HepG2 (cell line): ENCODE measurements at regions not wholly inside any gene's neighbourhood (a gene's known extent, or its start where the extent isn't known, plus 50 kb on each side); places are given as distances from the start of the nearest gene placed in this dataset.

Experiments
- ATAC-seq: fragments of 200-7000 bp; cut with Tn5 transposase; 3 replicates; pipeline ENCODE4 v1.9.1; 2020; ENCODE audit warnings: mild to moderate bottlenecking, moderate library complexity
- BruUV-seq: library from RNA; stranded (reverse); fragments of 400-500 nt; replicated peaks from 2 replicates; lab custom pipeline; 2021; lab: Mats Ljungman, UMichigan
- CTCF ChIA-PET: fragments of 300-600 bp; formaldehyde crosslinking; extraction: SDS; loops from one replicate; lab custom pipeline; 2021; ENCODE audit warnings: low total read pairs, inconsistent platforms, low intra/inter-chr PET ratio; lab: Yijun Ruan, JAX
- POLR2A ChIA-PET: fragments of 350-600 bp; sonication (Branson Sonifier 250); formaldehyde crosslinking; loops from one replicate; lab custom pipeline; 2020; ENCODE audit warnings: antibody characterized with exemption, inconsistent platforms; lab: Yijun Ruan, JAX
- DNase-seq: peaks from one replicate; pipeline ENCODE4 v3.0.0-alpha.2; 2015; ENCODE audit warnings: low spot score
- FAIRE-seq: peaks from 3 replicates; lab custom pipeline; 2011; peaks lifted over from hg19 to GRCh38; lab: Jason Lieb, UNC
- H2AFZ ChIP-seq: one replicate; pipeline ENCODE4 v1.6.1; 2011; ENCODE audit warnings: low read length, inconsistent platforms
- H3K27ac ChIP-seq: fragments of 300-600 bp; 3 replicates; pipeline ENCODE4 v1.8.0; 2011; ENCODE audit warnings: mixed run types, mild to moderate bottlenecking, mixed read lengths, low read length, inconsistent platforms; ENCODE audit not compliant: insufficient read depth; ENCODE audit errors: extremely low read length
- H3K27me3 ChIP-seq, 2 experiments: fragments of 200-600 bp in 1 of 2; 2 replicates in 1 of 2; 3 replicates in 1 of 2; pipeline versions ENCODE4 v1.6.0 to v1.8.0; 2011; ENCODE audit warnings: low read length in 2 of 2, mild to moderate bottlenecking in 2 of 2, moderate library complexity in 2 of 2, inconsistent platforms in 1 of 2; ENCODE audit not compliant: insufficient read depth in 2 of 2, control insufficient read depth in 1 of 2
- H3K36me3 ChIP-seq, 2 experiments: fragments of 200-600 bp in 1 of 2; replicated peaks in 1 of 2; 2 replicates in 1 of 2; 3 replicates in 1 of 2; pipeline versions ENCODE4 v1.5.1 to v1.8.0; 2011; ENCODE audit warnings: low read length in 2 of 2, inconsistent platforms in 1 of 2; ENCODE audit not compliant: insufficient read depth in 2 of 2, control insufficient read depth in 1 of 2
- H3K4me1 ChIP-seq: 2 replicates; pipeline ENCODE4 v1.5.1; 2012; ENCODE audit warnings: low read length, inconsistent platforms; ENCODE audit not compliant: insufficient read depth
- H3K4me2 ChIP-seq: 2 replicates; pipeline ENCODE4 v1.6.0; 2011; ENCODE audit warnings: low read depth, low read length, inconsistent platforms
- H3K4me3 ChIP-seq, 3 experiments: fragments of 200-600 bp in 1 of 3; sonication (generic), shearing (Covaris generic) in 1 of 3; replicated peaks in 1 of 3; 2 replicates each; pipeline ENCODE4 v1.5.1; 2011 to 2016; ENCODE audit warnings: low read length in 3 of 3, inconsistent platforms in 2 of 3, low read depth in 2 of 3, mild to moderate bottlenecking in 2 of 3, control low read depth in 1 of 3, mixed read lengths in 1 of 3; ENCODE audit not compliant: insufficient read depth in 1 of 3
- H3K79me2 ChIP-seq: one replicate; pipeline ENCODE4 v1.6.1; 2011; ENCODE audit warnings: low read length, inconsistent platforms; ENCODE audit not compliant: insufficient read depth
- H3K9ac ChIP-seq: 2 replicates; pipeline ENCODE4 v1.6.0; 2011; ENCODE audit warnings: mild to moderate bottlenecking, low read depth, low read length, inconsistent platforms; ENCODE audit not compliant: insufficient read depth
- H3K9me3 ChIP-seq: 2 replicates; pipeline ENCODE4 v1.5.1; 2012; ENCODE audit warnings: mild to moderate bottlenecking, low read length
- H4K20me1 ChIP-seq: 2 replicates; pipeline ENCODE4 v1.6.0; 2011; ENCODE audit warnings: inconsistent platforms, mild to moderate bottlenecking, low read length, moderate library complexity; ENCODE audit not compliant: insufficient read depth
- ARID5B ChIP-seq: IDR thresholded peaks from 2 replicates; pipeline ENCODE4 v1.4.0; 2020; ENCODE audit warnings: mild to moderate bottlenecking, missing genetic modification reagents
- EP300 ChIP-seq, 3 experiments: sonication (generic) in 1 of 3; formaldehyde crosslinking in 1 of 3; IDR thresholded peaks; 2 replicates each; pipeline versions ENCODE4 v1.5.1 to v1.6.1; 2011 to 2020; ENCODE audit warnings: low read depth in 2 of 3, low read length in 2 of 3, borderline replicate concordance in 1 of 3, improper control_type of control experiment in 1 of 3, mild to moderate bottlenecking in 1 of 3, missing genetic modification reagents in 1 of 3, moderate library complexity in 1 of 3
- FOXA3 ChIP-seq: IDR thresholded peaks from 2 replicates; pipeline ENCODE4 v1.6.1; 2016; ENCODE audit warnings: missing genetic modification reagents, missing compliant biosample characterization
- KLF11 ChIP-seq: IDR thresholded peaks from 2 replicates; pipeline ENCODE4 v1.6.1; 2016; ENCODE audit warnings: missing compliant biosample characterization
- MTA1 ChIP-seq: sonication (generic); formaldehyde crosslinking; IDR thresholded peaks from 2 replicates; pipeline ENCODE4 v1.4.0; 2020; ENCODE audit warnings: missing genetic modification reagents, mild to moderate bottlenecking, borderline replicate concordance
- NFATC3 ChIP-seq: sonication (generic); formaldehyde crosslinking; IDR thresholded peaks from 2 replicates; pipeline ENCODE4 v1.5.1; 2020; ENCODE audit warnings: mild to moderate bottlenecking, missing genetic modification reagents
- NFIC ChIP-seq: IDR thresholded peaks from 2 replicates; pipeline ENCODE4 v1.6.1; 2012; ENCODE audit warnings: mild to moderate bottlenecking, low read length, inconsistent platforms
- PRPF4 ChIP-seq: fragments of 200-400 bp; formaldehyde crosslinking; IDR thresholded peaks from 2 replicates; pipeline ENCODE4 v1.6.1; 2016; ENCODE audit warnings: low read length, low read depth; ENCODE audit not compliant: poor library complexity, severe bottlenecking
- SOX6 ChIP-seq, 2 experiments: fragments of 450-650 bp in 1 of 2; sonication (generic) in 1 of 2; formaldehyde crosslinking in 1 of 2; IDR thresholded peaks; 2 replicates each; pipeline versions ENCODE4 v1.4.0 to v1.6.1; 2017 to 2020; ENCODE audit warnings: antibody characterized with exemption in 1 of 2, mild to moderate bottlenecking in 1 of 2, missing genetic modification reagents in 1 of 2
- ZBTB42 ChIP-seq: sonication (generic); formaldehyde crosslinking; IDR thresholded peaks from 2 replicates; pipeline ENCODE4 v1.5.0; 2020; ENCODE audit warnings: mild to moderate bottlenecking, missing genetic modification reagents
- ZNF883 ChIP-seq: sonication (generic); formaldehyde crosslinking; IDR thresholded peaks from 2 replicates; pipeline ENCODE4 v1.5.1; 2020; ENCODE audit warnings: mild to moderate bottlenecking, missing genetic modification reagents; ENCODE audit errors: not compliant biosample characterization
- WGBS: methylation state at CpG from one replicate; pipeline ENCODE4 v1.1.6; 2017; ENCODE audit warnings: low lambda C conversion rate; 5-methylcytosine and 5-hydroxymethylcytosine counted together
- in situ Hi-C: cut with HindIII; loops from 2 replicates; pipeline ENCODE4 v1.10.0; 2017; ENCODE audit warnings: low pct_unique_long_range_greater_than_20kb; ENCODE audit not compliant: extremely low pct_ligation_motif_present
- intact Hi-C: fragments of 100-400 bp; cut with micrococcal nuclease; formaldehyde crosslinking; loops from one replicate; pipeline ENCODE4 v1.10.0; 2022; ENCODE audit not compliant: unreplicated experiment
- TF ChIP-seq, protein P1 (sequence below): sonication (generic); formaldehyde crosslinking; IDR thresholded peaks from 2 replicates; pipeline ENCODE4 v1.4.0; 2020; ENCODE audit warnings: mild to moderate bottlenecking, missing genetic modification reagents
- TF ChIP-seq, protein P2 (sequence below): sonication (generic); formaldehyde crosslinking; IDR thresholded peaks from 2 replicates; pipeline ENCODE4 v1.8.1; 2022; ENCODE audit warnings: mild to moderate bottlenecking, missing genetic modification reagents
- TF ChIP-seq, protein P3 (sequence below): sonication (generic); formaldehyde crosslinking; IDR thresholded peaks from 2 replicates; pipeline ENCODE4 v1.4.0; 2020; ENCODE audit warnings: missing genetic modification reagents, borderline replicate concordance

GRCh38 chr6:113684382-113684901 lies 172.7 kb upstream of the MARCKS start (continued):
- TF ChIP-seq EP300 (IDR thresholded peaks at IDR 0.05; ENCODE audit: low read depth in 2 of 2, low read length in 2 of 2) (peak in 1 of 2 experiments; percentile 88; a peak in 2 of 4 replicates), EP300 (CRISPR knock-in tag; IDR thresholded peaks at IDR 0.05; ENCODE audit: borderline replicate concordance) (peak; percentile 15; the same call in 1 of the 2 replicates), ZBTB42 (no peak), NFATC3 (no peak), MTA1 (no peak)

DNA sequence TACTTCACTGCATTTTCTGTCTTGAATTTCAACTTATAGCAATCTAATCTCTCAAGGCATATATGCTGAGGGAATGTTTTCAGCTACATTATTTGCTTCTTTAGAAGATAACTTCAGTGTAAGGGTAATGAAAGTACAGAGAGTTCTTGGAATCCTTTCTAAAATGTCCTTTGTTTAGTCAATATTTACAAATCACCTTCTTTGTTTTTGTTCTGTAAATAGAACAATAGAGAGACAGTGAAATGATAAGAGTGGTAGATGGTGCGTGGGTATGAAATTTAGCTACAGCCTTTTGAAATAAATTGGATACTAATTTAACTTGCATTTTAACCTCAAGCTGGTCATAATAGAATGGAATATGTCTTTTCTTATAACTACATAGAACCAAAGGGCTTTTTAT lies 171.1 kb upstream of the MARCKS start:
- Histone ChIP-seq H3K4me3 (no peak overlapping the region), H4K20me1 (no peaks in the 10 kb centered on the region), H3K9me3 (no peaks in the 10 kb centered on the region), H3K9ac (no peak overlapping the region), H2AFZ (no peak overlapping the region), H3K27ac (no peak overlapping the region), H3K79me2 (no peaks in the 10 kb centered on the region), H3K4me1 (peaks cover 44% of the 10 kb centered on the region), H3K27me3 (no peaks in the 10 kb centered on the region), H3K4me2 (peak overlapping the region; percentile 8; the same call in 1 of the 2 replicates), H3K36me3 (no peaks in the 10 kb centered on the region)
- WGBS, result 24% methylated on average over 1 of the region's 1 CpG
- ATAC-seq (no peak), DNase-seq (no peak), FAIRE-seq (no peak)
- CTCF ChIA-PET, result no interaction called here
- in situ Hi-C loops (no loop called here), intact Hi-C loops (no loop called here)
- POLR2A ChIA-PET, result interaction anchor here (1.1 to 1.3 kb wide), 4 partner anchors 13 to 173 kb away, joined by 3 to 4 read pairs (median 3); no protein-coding TSS in a partner anchor
- no TSS peak for BruUV-seq
- TF ChIP-seq KLF11 (no peak), NFIC (peak; percentile 59; the same call in 1 of the 2 replicates), FOXA3 (CRISPR knock-in tag) (peak; percentile 72), PRPF4 (no peak), SOX6 (IDR thresholded peaks at IDR 0.05) (no peak), SOX6 (CRISPR knock-in tag; IDR thresholded peaks at IDR 0.05) (peak; percentile 35; the same call in 1 of the 2 replicates), ZNF883 (no peak), ARID5B (peak; percentile 63; the same call in 1 of the 2 replicates)
- TF ChIP-seq, protein P1, sequence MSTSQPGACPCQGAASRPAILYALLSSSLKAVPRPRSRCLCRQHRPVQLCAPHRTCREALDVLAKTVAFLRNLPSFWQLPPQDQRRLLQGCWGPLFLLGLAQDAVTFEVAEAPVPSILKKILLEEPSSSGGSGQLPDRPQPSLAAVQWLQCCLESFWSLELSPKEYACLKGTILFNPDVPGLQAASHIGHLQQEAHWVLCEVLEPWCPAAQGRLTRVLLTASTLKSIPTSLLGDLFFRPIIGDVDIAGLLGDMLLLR (CRISPR knock-in tag), result no peak
- TF ChIP-seq, protein P2, sequence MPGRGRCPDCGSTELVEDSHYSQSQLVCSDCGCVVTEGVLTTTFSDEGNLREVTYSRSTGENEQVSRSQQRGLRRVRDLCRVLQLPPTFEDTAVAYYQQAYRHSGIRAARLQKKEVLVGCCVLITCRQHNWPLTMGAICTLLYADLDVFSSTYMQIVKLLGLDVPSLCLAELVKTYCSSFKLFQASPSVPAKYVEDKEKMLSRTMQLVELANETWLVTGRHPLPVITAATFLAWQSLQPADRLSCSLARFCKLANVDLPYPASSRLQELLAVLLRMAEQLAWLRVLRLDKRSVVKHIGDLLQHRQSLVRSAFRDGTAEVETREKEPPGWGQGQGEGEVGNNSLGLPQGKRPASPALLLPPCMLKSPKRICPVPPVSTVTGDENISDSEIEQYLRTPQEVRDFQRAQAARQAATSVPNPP (CRISPR knock-in tag), result no peak
- TF ChIP-seq, protein P3, sequence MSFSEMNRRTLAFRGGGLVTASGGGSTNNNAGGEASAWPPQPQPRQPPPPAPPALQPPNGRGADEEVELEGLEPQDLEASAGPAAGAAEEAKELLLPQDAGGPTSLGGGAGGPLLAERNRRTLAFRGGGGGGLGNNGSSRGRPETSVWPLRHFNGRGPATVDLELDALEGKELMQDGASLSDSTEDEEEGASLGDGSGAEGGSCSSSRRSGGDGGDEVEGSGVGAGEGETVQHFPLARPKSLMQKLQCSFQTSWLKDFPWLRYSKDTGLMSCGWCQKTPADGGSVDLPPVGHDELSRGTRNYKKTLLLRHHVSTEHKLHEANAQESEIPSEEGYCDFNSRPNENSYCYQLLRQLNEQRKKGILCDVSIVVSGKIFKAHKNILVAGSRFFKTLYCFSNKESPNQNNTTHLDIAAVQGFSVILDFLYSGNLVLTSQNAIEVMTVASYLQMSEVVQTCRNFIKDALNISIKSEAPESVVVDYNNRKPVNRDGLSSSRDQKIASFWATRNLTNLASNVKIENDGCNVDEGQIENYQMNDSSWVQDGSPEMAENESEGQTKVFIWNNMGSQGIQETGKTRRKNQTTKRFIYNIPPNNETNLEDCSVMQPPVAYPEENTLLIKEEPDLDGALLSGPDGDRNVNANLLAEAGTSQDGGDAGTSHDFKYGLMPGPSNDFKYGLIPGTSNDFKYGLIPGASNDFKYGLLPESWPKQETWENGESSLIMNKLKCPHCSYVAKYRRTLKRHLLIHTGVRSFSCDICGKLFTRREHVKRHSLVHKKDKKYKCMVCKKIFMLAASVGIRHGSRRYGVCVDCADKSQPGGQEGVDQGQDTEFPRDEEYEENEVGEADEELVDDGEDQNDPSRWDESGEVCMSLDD (CRISPR knock-in tag), result no peak
